COLO829 (cell line): ENCODE measurements at regions not wholly inside any gene's neighbourhood (a gene's known extent, or its start where the extent isn't known, plus 50 kb on each side); places are given as distances from the start of the nearest gene placed in this dataset.

Source experiments
- DNase-seq: peaks from one replicate; pipeline ENCODE4 v3.0.0; 2012; ENCODE audit warnings: low spot score

DNA sequence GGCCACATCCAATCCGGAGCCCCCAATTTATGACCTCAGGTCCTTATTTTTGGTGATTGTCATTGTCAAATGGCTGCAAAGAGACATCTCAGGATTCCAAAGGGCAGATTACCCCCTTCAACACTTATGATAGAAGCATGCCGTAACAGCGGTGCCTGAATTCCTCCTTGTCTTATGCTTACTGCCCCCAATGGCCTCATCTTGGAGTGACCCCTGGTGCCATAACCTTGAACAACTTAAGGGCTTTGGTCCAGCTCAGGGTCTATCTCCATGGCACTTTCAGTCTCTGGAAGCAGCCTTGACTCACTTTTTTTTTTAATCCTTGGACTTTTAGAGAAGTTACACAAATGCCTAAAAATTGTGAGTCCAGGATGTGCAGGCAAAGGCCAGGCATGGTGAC lies 171.6 kb upstream of the ZNF507 start:
- DNase-seq, result no peak

DNA sequence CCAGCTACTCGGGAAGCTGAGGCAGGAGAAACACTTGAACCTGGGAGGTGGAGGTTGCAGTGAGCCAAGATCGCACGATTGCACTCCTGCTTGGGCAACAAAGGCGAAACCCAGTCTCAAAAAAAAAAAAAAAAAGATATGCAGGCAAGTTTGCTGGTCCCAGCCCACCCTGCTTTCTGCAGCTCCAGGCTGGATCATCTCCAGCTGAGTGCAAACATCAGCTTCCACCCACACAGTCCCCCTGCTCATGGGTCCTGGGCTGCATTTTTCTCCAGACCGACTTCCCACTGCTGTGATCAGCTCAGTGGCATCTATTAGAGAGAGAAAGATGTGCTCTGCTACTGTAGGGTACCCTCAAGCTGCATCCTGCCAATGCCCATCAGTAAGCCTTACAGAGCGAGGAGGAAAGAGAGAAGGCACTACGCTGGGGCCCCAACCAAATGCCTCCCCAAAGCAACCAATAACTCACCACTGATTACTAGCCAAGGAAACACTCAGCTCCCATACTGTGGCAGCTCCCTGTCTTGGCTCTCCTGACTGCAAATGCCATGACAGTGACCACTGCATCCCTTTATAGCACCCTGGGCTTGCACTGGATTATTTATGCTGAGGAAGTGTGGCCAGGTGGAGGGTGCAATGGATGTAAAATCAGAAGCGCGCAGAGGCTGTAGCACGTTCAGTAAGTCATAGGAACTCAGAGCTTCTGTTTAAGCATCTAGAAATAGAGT lies 170.9 kb upstream of the ZNF507 start:
- no peak for DNase-seq

DNA sequence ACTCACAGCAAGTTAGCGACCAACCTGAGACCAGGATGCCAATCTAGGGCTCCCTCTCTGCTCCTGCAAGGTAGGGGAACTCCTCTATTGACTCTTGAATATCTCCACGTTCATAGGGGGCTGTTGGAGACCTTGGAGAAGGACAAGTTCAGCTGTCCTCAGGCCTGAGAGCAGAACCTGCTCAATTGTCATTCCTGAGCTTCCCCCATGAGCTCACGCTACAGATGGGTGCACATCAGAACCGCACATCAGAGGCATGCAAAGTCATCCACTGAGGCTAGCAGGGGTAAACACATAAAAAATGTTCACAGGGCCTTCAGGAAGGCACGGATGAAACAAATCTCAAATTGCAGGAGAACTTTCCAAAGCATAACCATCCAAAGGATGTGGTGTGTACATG lies 168.8 kb upstream of the ZNF507 start:
- DNase-seq, result no peak

DNA sequence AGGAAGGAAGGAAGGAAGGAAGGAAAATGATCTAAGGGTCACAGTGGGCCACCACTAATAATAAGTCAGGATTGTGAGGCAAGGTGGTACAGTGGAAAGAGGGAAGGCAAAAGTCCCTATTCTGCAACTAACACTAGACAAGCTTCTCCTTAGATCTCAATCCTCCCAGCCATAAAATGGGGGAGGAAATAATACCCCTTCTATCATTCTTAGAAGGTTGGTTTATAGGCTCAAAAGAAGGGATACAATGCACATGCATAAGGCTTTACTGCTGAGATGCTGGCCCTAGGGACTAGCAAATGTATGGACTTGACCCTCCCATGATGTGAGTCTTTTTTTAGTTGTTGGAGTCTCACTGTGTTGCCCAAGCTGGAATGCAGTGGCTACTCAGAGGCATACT lies 167.7 kb upstream of the ZNF507 start:
- DNase-seq, result no peak

DNA sequence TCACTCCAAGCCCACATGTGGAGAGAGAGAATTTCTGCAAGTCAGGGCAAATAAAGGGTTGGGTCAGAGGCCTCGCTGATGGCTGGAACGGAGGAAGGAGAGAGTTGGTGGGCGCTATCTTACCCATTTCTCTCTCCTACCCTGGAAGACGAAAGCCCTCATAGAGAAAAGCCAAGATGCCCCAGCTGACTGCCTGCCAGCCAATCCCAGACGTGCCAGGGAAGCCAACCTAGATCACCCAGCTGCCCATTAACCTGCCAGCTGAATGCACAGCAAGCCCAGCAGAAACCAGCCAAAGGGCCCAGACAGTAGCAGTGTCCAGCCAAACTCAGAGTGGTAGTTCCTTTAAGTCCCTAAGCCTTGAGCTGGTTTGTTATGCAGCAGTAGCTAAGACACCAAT lies 167.0 kb upstream of the ZNF507 start:
- DNase-seq, result no peak

DNA sequence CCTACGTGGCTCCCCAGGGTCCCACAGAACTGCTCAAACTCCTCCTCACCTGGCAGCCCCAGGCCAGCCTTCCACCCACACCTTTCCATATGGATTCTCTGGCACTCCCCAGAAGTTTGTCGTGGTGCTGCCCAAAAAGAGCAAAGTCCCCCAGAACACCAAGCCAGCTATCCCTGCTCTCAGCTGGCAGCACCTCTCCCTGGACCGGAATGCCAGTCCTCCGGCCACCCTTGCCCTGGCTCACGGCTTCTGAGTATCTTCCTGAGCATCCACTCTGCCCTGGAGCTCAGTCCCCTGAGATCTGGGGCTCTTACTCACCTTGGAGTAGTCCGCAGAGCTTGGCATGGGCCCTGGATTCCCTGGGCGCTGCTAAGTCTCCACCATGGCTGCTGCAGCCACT lies 166.5 kb upstream of the ZNF507 start:
- no peak for DNase-seq

DNA sequence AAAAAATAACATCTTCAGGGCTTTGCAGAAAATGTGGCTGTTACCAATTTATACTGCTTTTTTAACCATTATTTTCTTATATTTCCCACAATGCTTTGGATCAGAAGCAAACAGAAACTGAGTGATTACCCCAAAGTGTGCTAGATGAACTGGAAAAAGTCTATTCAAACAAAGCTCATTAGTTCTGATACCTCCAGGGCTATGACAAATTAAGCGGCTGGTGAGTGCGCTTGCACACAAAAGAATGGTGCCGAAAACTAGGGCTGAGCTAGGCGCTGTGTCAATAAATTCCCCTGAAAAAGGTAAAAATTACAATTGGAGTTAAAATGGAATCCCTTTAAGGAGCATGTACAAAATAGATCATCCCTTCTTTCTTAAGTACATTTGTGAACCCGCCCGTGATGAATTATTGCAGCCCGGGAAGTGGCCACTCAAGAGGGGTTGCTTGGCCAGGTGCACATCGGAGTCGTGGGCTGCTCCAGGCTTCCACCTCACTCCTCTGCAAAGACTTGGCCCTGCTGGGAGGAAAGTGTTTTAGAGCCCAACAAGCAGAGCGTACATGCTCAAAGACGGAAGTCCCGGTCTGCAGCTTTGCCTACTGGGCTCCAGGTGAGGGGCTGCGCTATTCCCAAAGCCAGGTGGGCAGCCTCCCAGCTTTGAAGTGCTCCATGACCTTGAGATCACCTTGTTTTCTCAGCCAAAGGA lies 164.0 kb upstream of the ZNF507 start:
- no peak for DNase-seq

DNA sequence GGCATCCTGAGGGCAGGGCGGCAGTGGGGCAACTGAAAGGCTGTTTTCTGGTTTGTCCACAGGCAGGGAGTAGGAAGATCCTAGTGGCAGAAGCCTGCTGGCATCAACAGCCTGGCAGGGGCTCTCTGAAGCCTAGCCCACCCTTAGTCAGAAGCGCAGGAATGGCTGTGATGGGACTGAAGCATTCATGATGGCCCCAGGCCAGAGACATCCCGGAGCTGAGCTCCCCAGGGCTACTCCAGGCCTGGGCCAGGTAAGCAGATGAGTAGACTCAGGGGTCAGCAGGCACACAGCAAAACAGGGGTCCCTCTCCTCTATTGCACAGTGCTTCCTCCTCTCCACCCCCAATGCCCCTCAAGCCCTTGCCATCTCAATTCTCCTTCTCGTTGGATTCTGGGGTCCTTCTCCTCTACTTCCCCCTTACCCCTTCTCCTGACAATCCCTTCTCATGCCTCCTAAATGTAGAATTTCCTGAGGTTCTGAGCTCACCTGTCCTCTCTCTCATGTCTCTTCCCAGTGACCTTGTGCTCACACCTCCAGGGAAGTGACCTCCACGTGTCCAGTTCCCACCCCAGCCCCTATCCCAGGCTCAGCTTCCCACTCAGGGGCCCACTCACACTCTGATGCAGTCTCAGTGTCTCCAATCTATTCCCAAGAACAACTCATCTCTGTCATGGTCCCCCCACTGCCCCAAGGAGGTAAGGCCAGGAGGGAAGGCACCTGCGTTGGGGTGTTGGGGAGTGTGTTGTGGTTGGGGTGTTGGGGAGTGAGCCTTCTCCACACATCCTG lies 158.7 kb upstream of the ZNF507 start:
- no peak for DNase-seq

DNA sequence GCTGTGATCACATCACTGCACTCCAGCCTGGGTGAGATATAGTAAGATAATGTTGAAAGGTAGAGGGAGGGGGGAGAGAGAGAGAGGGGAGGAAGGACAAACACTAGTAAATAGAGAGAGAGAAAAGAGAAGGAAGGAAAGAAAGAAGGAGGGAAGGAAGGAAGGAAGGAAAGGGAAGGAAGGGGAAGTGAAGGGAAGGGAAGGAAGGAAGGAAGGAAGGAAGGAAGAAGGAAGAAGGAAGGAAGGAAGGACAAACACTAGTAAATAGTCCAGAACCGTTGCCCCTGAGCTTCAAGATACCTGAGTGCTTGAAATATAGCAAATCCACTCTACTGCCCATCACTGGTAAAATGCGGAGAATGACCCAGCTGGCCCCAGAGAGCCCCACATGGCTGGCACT lies 156.5 kb upstream of the ZNF507 start:
- DNase-seq, result no peak

DNA sequence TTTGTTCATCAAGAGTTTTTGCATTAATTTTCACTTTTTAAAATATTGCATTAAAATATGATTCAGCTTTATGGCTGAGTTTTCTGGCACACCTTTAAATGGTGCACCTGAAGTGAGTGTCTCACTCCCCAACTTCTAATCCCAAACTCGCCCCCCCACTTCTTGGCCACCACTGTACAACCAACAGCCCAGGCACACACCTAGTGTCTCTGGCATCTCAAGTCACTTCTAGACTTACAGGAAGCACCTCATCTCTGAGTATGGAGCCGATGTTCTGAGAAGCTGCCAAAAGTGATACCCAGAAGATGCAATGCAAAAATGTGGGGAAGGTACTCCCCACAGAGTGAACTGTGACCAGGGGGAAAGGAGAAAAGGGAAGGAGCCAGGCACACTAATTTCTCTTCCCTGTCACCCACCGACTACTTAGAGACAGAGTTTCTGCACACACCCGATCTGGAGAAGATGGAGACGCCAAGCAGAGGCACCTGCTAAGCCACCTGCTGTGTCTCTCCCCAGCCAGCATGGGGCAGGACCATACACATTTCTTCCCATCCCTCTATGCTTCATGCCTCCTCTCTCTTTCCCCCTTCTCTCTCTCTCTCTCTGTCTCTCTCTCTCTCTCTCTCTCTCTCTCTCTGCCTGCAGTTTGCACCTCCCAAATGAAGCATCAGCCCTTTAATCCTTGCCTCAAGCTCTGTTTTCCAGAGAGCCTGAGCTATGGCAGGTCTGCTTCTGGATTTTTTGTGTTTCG lies 155.3 kb upstream of the ZNF507 start:
- DNase-seq, result no peak

DNA sequence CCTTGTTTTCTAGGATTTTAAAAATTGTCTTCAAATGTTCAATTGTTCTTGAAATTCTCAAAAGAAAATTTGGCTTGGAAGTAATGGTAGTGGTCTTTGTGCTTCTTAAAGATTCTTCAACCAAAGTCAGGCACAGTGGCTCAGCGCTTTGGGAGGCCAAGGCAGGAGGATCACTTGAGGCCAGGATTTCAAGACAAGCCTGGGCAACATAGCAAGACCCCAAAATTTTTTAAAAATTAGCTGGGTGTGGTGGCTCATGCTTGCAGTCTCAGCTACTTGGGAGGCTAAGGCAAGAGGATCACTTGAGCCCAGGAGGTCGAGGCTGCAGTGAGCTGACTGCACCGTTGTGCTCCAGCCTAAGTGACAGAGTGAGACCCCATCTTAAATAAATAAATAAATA lies 153.5 kb upstream of the ZNF507 start:
- DNase-seq, result no peak

DNA sequence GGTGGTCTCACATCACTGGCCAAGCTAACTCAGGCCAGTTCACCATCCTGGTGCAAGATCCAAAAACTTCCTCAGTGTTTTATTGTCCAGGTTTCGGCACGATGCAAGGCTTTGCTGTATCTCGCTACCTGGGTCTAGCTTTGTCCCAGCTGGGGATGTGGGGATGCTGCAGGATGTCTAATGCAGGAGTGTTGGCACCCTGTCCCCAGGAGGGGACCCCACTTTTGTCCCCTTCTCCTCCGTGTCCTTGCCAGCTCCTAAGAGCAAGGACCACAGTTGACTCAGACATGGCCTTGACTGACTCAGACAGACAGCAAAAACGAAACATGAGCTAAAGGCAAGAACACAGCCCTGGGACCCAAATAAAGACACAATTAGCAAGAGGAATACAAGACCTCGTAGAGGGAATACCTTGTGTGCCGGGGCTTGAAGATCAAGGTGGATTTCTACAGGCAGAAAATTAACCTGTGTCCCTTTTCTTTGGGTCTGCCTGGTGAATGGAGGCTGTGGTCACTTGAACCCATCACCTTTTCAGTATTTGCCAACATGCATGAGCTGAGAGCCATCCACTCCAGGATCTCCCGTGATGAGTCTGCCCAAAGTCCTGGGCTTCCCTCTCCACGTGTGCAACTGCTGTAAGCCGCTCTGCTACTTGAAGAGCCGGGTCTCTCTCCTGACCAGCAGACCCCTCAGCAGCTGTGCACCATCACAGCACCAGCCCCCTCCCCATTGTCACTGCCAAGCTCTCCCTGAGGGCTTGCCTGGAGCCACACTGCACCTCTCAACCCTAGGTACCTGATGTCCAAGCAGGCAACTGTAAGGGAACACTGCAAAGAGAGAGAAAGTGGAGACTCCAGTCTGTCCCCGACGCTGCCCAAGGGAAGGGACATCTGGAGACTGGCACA lies 149.5 kb upstream of the ZNF507 start:
- no peak for DNase-seq

DNA sequence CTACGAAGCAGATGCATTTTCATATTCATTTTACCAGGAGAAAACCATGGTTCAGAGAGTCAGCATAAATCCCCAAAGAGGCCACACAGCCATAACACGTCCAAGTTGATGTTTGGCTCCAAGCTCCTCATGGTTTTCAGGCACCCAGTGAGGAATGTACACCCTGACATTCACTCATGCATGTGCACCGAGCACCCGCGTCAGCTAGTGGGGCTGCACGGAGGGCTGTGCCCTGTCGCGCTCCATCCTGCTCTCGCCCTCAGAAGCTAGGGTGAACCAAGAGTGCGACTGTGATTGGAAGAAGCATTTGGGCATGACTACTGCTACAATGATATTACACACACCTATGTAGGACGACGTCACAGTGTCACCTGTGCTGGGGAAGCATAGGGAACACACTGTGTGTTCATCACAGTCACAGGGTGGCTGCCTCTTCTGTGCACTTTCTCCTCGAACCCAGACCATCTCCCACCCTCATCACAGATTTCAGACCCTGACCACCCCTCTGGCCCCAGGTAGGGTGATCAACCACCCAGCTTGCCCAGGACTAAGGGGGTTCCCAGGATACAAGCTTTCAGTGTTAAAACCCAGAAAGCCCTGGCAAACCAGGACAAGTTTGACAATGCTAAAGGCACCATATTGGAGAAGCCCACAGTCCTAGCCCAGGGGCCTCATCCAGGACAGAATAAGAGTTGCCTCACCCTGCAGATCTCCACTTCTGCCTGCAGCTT lies 148.6 kb upstream of the ZNF507 start:
- no peak for DNase-seq

DNA sequence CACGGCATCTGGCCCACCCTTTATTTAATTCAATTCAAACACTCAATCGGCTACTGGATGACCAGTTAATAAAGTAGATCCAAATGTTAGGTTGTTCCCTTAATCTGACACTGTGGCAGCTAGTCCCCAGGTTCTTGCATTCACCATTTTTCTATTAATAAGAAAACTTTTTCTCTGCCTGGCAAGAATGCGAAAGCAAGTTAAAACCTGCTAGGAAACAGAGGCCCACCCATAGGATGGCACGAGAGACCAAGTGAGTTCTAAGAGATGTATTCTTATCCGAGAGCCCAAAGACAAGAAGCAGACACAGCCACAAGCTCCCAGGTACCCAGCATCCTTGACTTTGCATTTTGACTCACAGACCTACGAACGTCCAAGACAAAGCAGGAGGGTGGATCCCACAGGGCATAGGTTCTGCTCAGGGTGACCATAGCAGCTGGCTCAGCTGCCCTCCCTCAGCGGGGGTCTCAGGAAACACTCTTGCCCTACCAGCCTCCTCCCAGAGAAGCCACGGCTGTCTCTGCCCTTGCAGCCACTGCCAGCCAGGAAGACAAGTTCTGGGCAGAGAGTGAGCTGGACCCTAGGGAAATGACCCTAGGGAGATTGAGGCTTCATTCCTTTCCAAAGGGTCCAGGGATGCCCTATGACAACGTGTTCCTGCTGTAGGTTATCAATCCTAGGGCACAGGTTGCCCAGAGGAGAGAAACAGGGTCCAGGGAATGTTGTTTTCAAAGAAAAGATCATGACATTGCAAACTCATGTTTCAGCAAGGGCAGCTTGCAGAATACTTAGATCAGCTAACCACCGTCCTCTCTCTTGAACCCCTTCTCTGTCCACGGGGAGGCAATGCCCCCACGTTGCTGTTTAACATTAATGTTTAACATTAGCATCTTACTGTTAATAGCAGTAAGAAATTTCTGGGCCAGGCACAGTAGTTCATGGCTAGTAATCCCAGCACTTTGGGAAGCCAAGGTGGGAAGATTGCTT lies 147.2 kb upstream of the ZNF507 start:
- DNase-seq, result no peak

DNA sequence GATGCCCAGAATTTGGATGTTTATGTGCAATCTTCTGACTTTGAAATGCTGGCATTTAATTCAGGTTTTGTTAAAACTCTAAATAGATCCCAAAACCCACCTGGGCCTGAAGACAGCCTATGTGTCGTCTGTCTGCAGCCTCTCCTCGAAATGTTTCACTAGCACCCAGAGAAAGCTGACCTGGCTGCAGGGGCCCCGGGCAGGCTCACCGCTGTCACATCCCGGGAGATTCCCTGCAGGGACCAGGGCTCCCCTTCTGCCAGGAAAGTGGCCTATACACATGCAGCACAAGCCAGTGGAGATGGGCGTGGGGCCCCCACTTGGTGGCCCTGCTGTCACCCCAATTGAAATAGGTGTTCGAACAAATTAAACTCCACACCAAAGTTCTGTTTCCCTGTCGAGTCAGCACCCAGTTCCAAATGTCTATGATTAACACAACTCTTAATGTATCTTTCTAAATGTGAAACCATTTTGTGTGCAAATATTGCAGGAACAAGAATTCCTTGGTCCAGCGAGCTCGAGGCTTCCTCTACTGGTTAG lies 145.8 kb upstream of the ZNF507 start:
- DNase-seq, result no peak

DNA sequence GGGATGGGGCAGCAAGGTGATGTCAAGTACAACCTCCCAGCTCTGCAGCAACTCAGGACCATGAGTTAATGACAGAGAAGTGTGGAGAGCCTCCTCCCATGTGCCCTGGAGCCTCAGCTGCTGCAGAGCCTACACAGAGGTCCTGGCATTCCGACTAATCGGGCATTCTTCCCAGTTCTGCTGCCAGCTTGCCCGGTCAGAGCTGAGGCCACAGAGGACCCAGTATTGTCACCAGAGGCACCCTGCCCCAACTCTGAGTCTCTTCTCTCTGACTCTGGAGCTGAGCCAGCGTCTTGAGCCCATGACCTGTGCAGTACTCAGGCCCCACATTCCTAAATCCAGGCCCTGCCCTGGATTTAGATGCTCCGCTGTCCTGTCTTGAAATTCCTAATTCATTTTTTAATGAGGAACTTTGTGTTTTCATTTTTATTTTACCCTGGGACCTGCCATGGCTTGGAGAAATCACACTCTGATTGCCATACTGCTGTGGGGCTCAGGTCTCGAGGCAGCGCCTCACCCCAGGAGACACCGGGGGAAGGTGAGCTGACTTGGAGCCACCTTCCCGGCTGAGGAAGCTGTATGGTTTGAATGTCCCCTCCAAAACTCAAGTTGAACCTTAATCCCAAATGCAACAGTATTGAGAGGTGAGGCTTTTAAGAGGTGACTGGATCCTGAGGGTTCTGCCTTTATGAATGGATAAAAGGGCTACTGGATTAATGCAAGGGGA lies 144.9 kb upstream of the ZNF507 start:
- DNase-seq, result no peak

DNA sequence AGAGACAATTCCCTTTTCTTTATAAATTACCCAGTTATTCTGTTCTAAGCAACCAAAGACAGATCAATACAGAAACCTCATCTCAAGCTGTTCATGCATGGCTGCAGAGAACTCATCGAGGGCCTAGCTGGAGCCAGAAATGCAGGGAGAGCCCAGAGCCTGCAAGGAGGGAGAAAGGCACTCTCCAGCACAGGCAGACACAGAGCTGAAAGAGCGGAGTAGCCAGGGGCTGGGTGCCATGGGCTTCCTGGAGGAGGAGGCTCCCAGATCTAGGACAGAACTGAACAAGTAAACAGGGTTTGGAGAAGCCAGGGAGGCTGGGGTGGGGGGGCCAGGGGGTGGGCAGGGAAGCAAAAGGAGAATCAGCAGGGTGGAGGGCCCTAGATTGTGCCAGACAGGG lies 144.2 kb upstream of the ZNF507 start:
- DNase-seq, result no peak

DNA sequence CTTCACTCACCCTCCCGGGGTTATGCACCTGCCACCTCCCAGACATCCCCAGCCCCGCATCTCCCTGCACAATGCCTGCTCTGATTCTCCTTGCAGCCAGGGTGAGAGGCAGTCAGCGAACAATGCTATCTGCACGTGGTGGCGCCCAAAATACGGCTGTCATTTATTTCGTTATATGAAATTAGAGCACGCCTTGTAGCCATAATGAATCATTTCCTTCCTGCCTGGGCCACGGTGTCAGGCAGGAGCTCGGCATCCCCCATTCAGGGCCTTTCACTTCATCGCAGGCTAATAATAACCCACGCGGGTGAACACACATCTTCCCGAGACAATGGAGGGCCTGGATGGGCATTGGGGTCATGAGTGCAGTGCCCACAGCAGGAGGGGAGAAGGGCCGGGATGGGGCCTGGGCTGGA lies 143.8 kb upstream of the ZNF507 start:
- no peak for DNase-seq
